OCI-LY3 (cell line): ENCODE measurements at regions not wholly inside any gene's neighbourhood (a gene's known extent, or its start where the extent isn't known, plus 50 kb on each side); places are given as distances from the start of the nearest gene placed in this dataset.

Source experiments
- CTCF ChIP-seq: fragments of 200-600, 300-600 bp; sonication (generic); IDR thresholded peaks from 2 replicates; pipeline ENCODE4 v1.5.1; 2014; ENCODE audit warnings: antibody characterized with exemption, low read length, low read depth
- EZH2phosphoT487 ChIP-seq: fragments of 200-600 bp; shearing (Covaris generic); IDR thresholded peaks from 2 replicates; pipeline ENCODE4 v1.6.1; 2018; ENCODE audit warnings: antibody characterized with exemption, mixed run types, low read depth

DNA sequence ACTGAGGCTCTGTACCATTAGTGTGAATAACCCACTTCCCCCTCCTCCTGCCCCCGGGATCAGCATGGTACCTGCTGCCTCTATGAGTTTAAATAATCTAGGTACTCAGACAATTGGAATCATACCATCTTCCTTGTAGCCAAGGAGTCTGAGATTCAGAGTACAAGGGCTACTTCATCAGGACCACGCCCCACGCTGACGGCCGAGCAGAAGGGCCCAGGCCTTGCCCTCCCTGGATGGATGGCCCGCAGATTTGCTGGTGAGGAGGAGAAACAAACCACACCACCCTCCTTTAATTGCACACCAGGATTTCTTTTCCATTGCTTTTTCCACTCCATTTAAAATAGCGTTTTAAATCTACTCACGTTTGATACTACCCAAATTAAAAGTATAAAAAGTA, 649.9 kb upstream of the ADARB2 start:
- TF ChIP-seq CTCF (no peak), EZH2phosphoT487 (no peak)
